Neural progenitor cell (in vitro differentiated cells): ENCODE measurements at regions not wholly inside any gene's neighbourhood (a gene's known extent, or its start where the extent isn't known, plus 50 kb on each side); places are given as distances from the start of the nearest gene placed in this dataset.

ENCODE experiments used
- DNase-seq: peaks from one replicate; pipeline ENCODE4 v3.0.0-alpha.2; 2016; ENCODE audit warnings: low spot score
- H2AFZ ChIP-seq: fragments of 200-600 bp; sonication (generic); replicated peaks from 2 replicates; pipeline ENCODE4 v1.6.1; 2016; ENCODE audit warnings: antibody characterized with exemption
- H3F3A ChIP-seq: fragments of 200-600 bp; sonication (generic); 2 replicates; pipeline ENCODE4 v1.6.1; 2016; ENCODE audit warnings: antibody characterized with exemption, low read depth
- H3K27ac ChIP-seq: fragments of 200-600 bp; sonication (generic); 2 replicates; pipeline ENCODE4 v1.5.1; 2016; ENCODE audit warnings: mild to moderate bottlenecking
- H3K27me3 ChIP-seq: fragments of 200-600 bp; sonication (generic); 2 replicates; pipeline ENCODE4 v1.6.1; 2016; ENCODE audit warnings: mild to moderate bottlenecking, moderate library complexity
- H3K36me3 ChIP-seq: fragments of 200-600 bp; sonication (generic); 2 replicates; pipeline ENCODE4 v1.5.1; 2016
- H3K4me1 ChIP-seq: fragments of 200-600 bp; sonication (generic); 2 replicates; pipeline ENCODE4 v1.6.1; 2016; ENCODE audit warnings: mixed run types
- H3K4me2 ChIP-seq: fragments of 200-600 bp; sonication (generic); 2 replicates; pipeline ENCODE4 v1.6.1; 2016
- H3K4me3 ChIP-seq: fragments of 200-600 bp; sonication (generic); 2 replicates; pipeline ENCODE4 v1.5.1; 2016
- H3K79me2 ChIP-seq: fragments of 200-600 bp; sonication (generic); 2 replicates; pipeline ENCODE4 v1.6.1; 2016; ENCODE audit warnings: low read depth
- H3K9ac ChIP-seq: fragments of 200-600 bp; sonication (generic); 2 replicates; pipeline ENCODE4 v1.6.1; 2016
- H3K9me3 ChIP-seq: fragments of 200-600 bp; sonication (generic); 2 replicates; pipeline ENCODE4 v1.5.1; 2016; ENCODE audit warnings: low read depth
- H4K20me1 ChIP-seq: fragments of 200-600 bp; sonication (generic); 2 replicates; pipeline ENCODE4 v1.6.1; 2016; ENCODE audit warnings: low read depth
- H3K27ac Mint-ChIP-seq: 3 replicates; pipeline ENCODE4 v1.8.0; 2021; ENCODE audit warnings: mixed read lengths
- H3K27me3 Mint-ChIP-seq: 2 replicates; pipeline ENCODE4 v1.8.0; 2022; ENCODE audit warnings: low read depth, mild to moderate bottlenecking, inconsistent platforms, moderate library complexity, mixed read lengths; ENCODE audit not compliant: insufficient read depth
- H3K36me3 Mint-ChIP-seq: 3 replicates; pipeline ENCODE4 v1.8.0; 2021; ENCODE audit warnings: mixed read lengths
- H3K4me1 Mint-ChIP-seq: 3 replicates; pipeline ENCODE4 v1.8.0; 2021; ENCODE audit warnings: mixed read lengths
- H3K4me3 Mint-ChIP-seq: 3 replicates; pipeline ENCODE4 v1.8.0; 2021; ENCODE audit warnings: mild to moderate bottlenecking, moderate library complexity, mixed read lengths
- H3K9me3 Mint-ChIP-seq: 3 replicates; pipeline ENCODE4 v1.8.0; 2020; ENCODE audit warnings: mixed read lengths
- EZH2 ChIP-seq: fragments of 200-600 bp; sonication (generic); IDR thresholded peaks from 2 replicates; pipeline ENCODE4 v1.6.1; 2017; ENCODE audit warnings: antibody characterized with exemption, mild to moderate bottlenecking, moderate library complexity
- EZH2phosphoT487 ChIP-seq: fragments of 200-600 bp; sonication (generic); IDR thresholded peaks from 2 replicates; pipeline ENCODE4 v1.6.1; 2017; ENCODE audit warnings: antibody characterized with exemption
- TF ChIP-seq, protein P1 (sequence below): fragments of 200-600 bp; sonication (generic); IDR thresholded peaks from 2 replicates; pipeline ENCODE4 v1.5.1; 2017; ENCODE audit warnings: antibody characterized with exemption, mild to moderate bottlenecking

GRCh38 chr12:111150360-111150759 lies 218.5 kb downstream of the PHETA1 start:
- Histone ChIP-seq H3F3A (no peaks in the 10 kb centered on the region), H3K9ac (no peak overlapping the region), H3K27ac (no peak overlapping the region), H3K4me3 (no peak overlapping the region), H3K4me1 (peaks cover 11% of the 10 kb centered on the region), H3K36me3 (no peaks in the 10 kb centered on the region), H2AFZ (no peak overlapping the region), H3K9me3 (no peaks in the 10 kb centered on the region), H3K4me2 (no peak overlapping the region), H4K20me1 (peaks cover 7% of the 10 kb centered on the region), H3K79me2 (no peaks in the 10 kb centered on the region), H3K27me3 (no peaks in the 10 kb centered on the region)
- TF ChIP-seq, protein P1, sequence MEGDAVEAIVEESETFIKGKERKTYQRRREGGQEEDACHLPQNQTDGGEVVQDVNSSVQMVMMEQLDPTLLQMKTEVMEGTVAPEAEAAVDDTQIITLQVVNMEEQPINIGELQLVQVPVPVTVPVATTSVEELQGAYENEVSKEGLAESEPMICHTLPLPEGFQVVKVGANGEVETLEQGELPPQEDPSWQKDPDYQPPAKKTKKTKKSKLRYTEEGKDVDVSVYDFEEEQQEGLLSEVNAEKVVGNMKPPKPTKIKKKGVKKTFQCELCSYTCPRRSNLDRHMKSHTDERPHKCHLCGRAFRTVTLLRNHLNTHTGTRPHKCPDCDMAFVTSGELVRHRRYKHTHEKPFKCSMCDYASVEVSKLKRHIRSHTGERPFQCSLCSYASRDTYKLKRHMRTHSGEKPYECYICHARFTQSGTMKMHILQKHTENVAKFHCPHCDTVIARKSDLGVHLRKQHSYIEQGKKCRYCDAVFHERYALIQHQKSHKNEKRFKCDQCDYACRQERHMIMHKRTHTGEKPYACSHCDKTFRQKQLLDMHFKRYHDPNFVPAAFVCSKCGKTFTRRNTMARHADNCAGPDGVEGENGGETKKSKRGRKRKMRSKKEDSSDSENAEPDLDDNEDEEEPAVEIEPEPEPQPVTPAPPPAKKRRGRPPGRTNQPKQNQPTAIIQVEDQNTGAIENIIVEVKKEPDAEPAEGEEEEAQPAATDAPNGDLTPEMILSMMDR, result no peak
- TF ChIP-seq EZH2phosphoT487 (no peak), EZH2 (no peak)
- Mint-ChIP-seq H3K27ac (no peak overlapping the region), H3K27me3 (no peaks in the 10 kb centered on the region), H3K4me3 (no peak overlapping the region), H3K4me1 (peaks cover 27% of the 10 kb centered on the region), H3K9me3 (no peaks in the 10 kb centered on the region), H3K36me3 (no peaks in the 10 kb centered on the region)
- DNase-seq, result no peak

DNA sequence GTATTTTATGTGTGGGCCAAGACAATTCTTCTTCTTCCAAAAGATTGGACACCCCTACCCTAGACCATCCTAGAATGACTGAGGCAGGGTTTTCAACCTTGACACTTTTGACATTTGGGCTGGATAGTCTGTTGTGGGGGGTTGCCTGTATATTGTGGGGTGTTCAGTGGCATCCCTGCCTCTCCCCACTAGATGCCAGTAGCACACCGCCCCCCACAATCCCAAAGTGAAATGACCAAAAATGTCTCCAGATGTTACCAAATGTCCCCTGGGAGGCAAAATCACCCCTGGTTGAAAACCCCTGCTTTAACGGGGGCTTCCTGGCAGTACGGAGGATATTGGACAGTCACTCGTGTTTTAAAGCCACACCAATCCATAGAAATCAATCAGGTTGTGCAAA lies 219.6 kb downstream of the PHETA1 start:
- H3K4me1 ChIP-seq, result peaks cover 12% of the 10 kb centered on the region

DNA sequence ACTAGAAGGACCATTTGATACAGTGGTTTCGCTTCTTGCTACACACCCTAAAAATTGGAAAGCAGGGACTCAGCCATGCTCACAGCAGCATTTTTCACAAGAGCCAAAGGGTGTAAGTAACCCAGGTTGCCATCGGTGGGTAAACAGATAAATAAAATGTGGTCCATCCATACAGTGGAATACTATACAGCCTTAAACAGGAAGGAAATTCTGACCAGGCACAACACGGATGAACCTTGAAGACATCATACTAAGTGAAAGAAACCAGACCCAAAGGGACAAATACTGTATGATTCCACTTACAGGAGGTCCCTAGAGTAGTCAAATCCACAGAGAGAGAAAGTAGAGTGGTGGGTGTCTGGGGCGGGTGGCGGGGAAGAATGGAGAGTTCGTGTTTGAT lies 220.9 kb downstream of the PHETA1 start:
- no peak overlapping the region for H2AFZ ChIP-seq
- H3K36me3 ChIP-seq, result no peaks in the 10 kb centered on the region

More for the DNA sequence above, 219.6 kb downstream of the PHETA1 start:
- H3K4me3 ChIP-seq, result no peak overlapping the region
- H3K27ac ChIP-seq, result no peak overlapping the region
- no peaks in the 10 kb centered on the region for H3K27me3 Mint-ChIP-seq
- no peak overlapping the region for H3K4me3 Mint-ChIP-seq
- H3K79me2 ChIP-seq, result no peaks in the 10 kb centered on the region
- no peaks in the 10 kb centered on the region for H3K36me3 ChIP-seq
- no peak overlapping the region for H3K27ac Mint-ChIP-seq
- H4K20me1 ChIP-seq, result peaks cover 3% of the 10 kb centered on the region
- no peak overlapping the region for H3K4me2 ChIP-seq
- H3K36me3 Mint-ChIP-seq, result no peaks in the 10 kb centered on the region
- H2AFZ ChIP-seq, result no peak overlapping the region
- H3K27me3 ChIP-seq, result no peaks in the 10 kb centered on the region
- H3K4me1 Mint-ChIP-seq, result peaks cover 27% of the 10 kb centered on the region
- DNase-seq, result no peak
- no peak overlapping the region for H3K9ac ChIP-seq
- no peak for TF ChIP-seq EZH2
- no peak for TF ChIP-seq EZH2phosphoT487
- TF ChIP-seq, protein P1, result no peak
- no peaks in the 10 kb centered on the region for H3K9me3 ChIP-seq
- no peaks in the 10 kb centered on the region for H3F3A ChIP-seq
- no peaks in the 10 kb centered on the region for H3K9me3 Mint-ChIP-seq

DNA sequence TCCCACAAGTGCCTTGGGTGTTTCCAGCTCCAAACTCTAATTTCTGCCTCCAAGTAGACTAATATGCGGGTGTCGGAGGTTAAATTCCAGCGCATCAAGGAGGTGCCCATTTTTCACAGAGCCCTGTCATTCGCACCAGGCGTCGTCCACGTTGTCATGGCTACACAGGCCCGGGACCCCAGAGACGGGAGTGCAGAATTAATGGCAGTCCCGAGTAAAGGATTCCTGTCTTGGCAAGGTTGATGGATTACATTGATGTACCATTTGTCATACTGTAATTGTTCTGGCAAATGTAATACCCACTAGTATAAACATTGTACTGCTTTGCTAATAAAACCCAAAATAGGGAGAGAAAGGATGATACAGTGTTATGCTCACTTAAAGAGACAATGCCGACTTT lies 222.9 kb upstream of the MYL2 start:
- Mint-ChIP-seq H3K4me1 (peaks cover 41% of the 10 kb centered on the region), H3K9me3 (no peaks in the 10 kb centered on the region), H3K4me3 (no peak overlapping the region), H3K27ac (peak overlapping the region; percentile 29), H3K27me3 (peaks cover 3% of the 10 kb centered on the region), H3K36me3 (no peaks in the 10 kb centered on the region)
- peaks cover 8% of the 10 kb centered on the region for H3F3A ChIP-seq
- no peak overlapping the region for H3K4me3 ChIP-seq
- no peaks in the 10 kb centered on the region for H3K36me3 ChIP-seq
- no peak for TF ChIP-seq EZH2phosphoT487
- peaks cover 7% of the 10 kb centered on the region for H4K20me1 ChIP-seq
- H2AFZ ChIP-seq, result no peak overlapping the region
- no peak overlapping the region for H3K9ac ChIP-seq
- H3K4me2 ChIP-seq, result no peak overlapping the region
- H3K27ac ChIP-seq, result no peak overlapping the region
- no peaks in the 10 kb centered on the region for H3K9me3 ChIP-seq
- no peaks in the 10 kb centered on the region for H3K79me2 ChIP-seq
- no peak for DNase-seq
- peaks cover 29% of the 10 kb centered on the region for H3K4me1 ChIP-seq
- H3K27me3 ChIP-seq, result no peaks in the 10 kb centered on the region

More for the DNA sequence above, 220.9 kb downstream of the PHETA1 start:
- Histone ChIP-seq H3K9me3 (no peaks in the 10 kb centered on the region), H3K27ac (no peak overlapping the region), H4K20me1 (no peaks in the 10 kb centered on the region), H3K9ac (no peak overlapping the region), H3K79me2 (no peaks in the 10 kb centered on the region), H3K4me1 (peaks cover 11% of the 10 kb centered on the region), H3K4me2 (no peak overlapping the region), H3K4me3 (no peak overlapping the region), H3K27me3 (no peaks in the 10 kb centered on the region), H3F3A (no peaks in the 10 kb centered on the region)
- TF ChIP-seq EZH2phosphoT487, result no peak
- peaks cover 32% of the 10 kb centered on the region for H3K4me1 Mint-ChIP-seq
- no peaks in the 10 kb centered on the region for H3K9me3 Mint-ChIP-seq
- DNase-seq, result no peak
- peaks cover 3% of the 10 kb centered on the region for H3K27me3 Mint-ChIP-seq
- H3K27ac Mint-ChIP-seq, result no peak overlapping the region
- H3K36me3 Mint-ChIP-seq, result no peaks in the 10 kb centered on the region
- no peak overlapping the region for H3K4me3 Mint-ChIP-seq
